Endothelial cell of umbilical vein (primary cell): ENCODE measurements at regions not wholly inside any gene's neighbourhood (a gene's known extent, or its start where the extent isn't known, plus 50 kb on each side); places are given as distances from the start of the nearest gene placed in this dataset.

Experiments
- BruUV-seq: library from RNA; stranded (reverse); fragments of 400-500 nt; replicated peaks from 2 replicates; lab custom pipeline; 2021; lab: Mats Ljungman, UMichigan
- CTCF ChIA-PET: fragments of 300-600, 350-600 bp; sonication (Branson Sonifier 250); formaldehyde crosslinking; loops from one replicate; lab custom pipeline; 2021; ENCODE audit warnings: antibody characterized with exemption, inconsistent platforms; lab: Charles Lee
- POLR2A ChIA-PET: fragments of 300-600, 350-600 bp; sonication (Branson Sonifier 250); formaldehyde crosslinking; loops from one replicate; lab custom pipeline; 2021; ENCODE audit warnings: antibody characterized with exemption, inconsistent platforms; lab: Charles Lee
- DNase-seq: peaks from one replicate; pipeline ENCODE4 v3.0.0-alpha.2; 2011; ENCODE audit warnings: low read depth, low spot score
- FAIRE-seq: peaks from 2 replicates; lab custom pipeline; 2011; peaks lifted over from hg19 to GRCh38; lab: Jason Lieb, UNC
- H2AFZ ChIP-seq: 2 replicates; pipeline ENCODE4 v1.6.0; 2012; ENCODE audit warnings: low read depth, low read length, control low read depth, inconsistent platforms
- H3K27ac ChIP-seq: 2 replicates; pipeline ENCODE4 v1.5.1; 2011; ENCODE audit warnings: low read depth, mild to moderate bottlenecking, control low read depth, low read length, moderate library complexity; ENCODE audit not compliant: insufficient read depth
- H3K27me3 ChIP-seq, 2 experiments: 2 replicates each; pipeline versions ENCODE4 v1.6.0 to v1.6.1; 2011; ENCODE audit warnings: low read length in 2 of 2, mixed read lengths in 1 of 2; ENCODE audit not compliant: control insufficient read depth in 2 of 2, insufficient read depth in 2 of 2
- H3K36me3 ChIP-seq, 2 experiments: 2 replicates in 1 of 2; 3 replicates in 1 of 2; pipeline ENCODE4 v1.5.1; 2011; ENCODE audit warnings: low read length in 2 of 2, mild to moderate bottlenecking in 1 of 2, moderate library complexity in 1 of 2; ENCODE audit not compliant: control insufficient read depth in 2 of 2, insufficient read depth in 2 of 2; ENCODE audit errors: extremely low read depth in 1 of 2
- H3K4me1 ChIP-seq: 3 replicates; pipeline ENCODE4 v1.5.1; 2011; ENCODE audit warnings: mild to moderate bottlenecking, low read length; ENCODE audit not compliant: control insufficient read depth, insufficient read depth; ENCODE audit errors: extremely low read depth
- H3K4me2 ChIP-seq: 2 replicates; pipeline ENCODE4 v1.6.1; 2011; ENCODE audit warnings: low read length, control low read depth, mixed read lengths; ENCODE audit not compliant: insufficient read depth
- H3K4me3 ChIP-seq, 3 experiments: fragments of 200-600 bp in 1 of 3; sonication (generic), shearing (Covaris generic) in 1 of 3; replicated peaks in 1 of 3; 2 replicates each; pipeline ENCODE4 v1.5.1; 2011 to 2016; ENCODE audit warnings: control low read depth in 3 of 3, low read length in 3 of 3, mild to moderate bottlenecking in 2 of 3, inconsistent platforms in 1 of 3, low read depth in 1 of 3, moderate library complexity in 1 of 3; ENCODE audit not compliant: insufficient read depth in 1 of 3
- H3K79me2 ChIP-seq: 2 replicates; pipeline ENCODE4 v1.6.0; 2012; ENCODE audit warnings: low read length, inconsistent platforms; ENCODE audit not compliant: control insufficient read depth, insufficient read depth
- H3K9ac ChIP-seq: replicated peaks from 2 replicates; pipeline ENCODE3; 2011; ENCODE audit warnings: low read length, control low read depth; ENCODE audit not compliant: insufficient read depth; ENCODE audit errors: extremely low read depth
- H3K9me1 ChIP-seq: replicated peaks from 3 replicates; pipeline ENCODE4 v1.6.0; 2011; ENCODE audit warnings: mild to moderate bottlenecking, low read length; ENCODE audit not compliant: control insufficient read depth, insufficient read depth; ENCODE audit errors: extremely low read depth
- H3K9me3 ChIP-seq: replicated peaks from 2 replicates; pipeline ENCODE4 v1.5.1; 2012; ENCODE audit warnings: low read length, inconsistent platforms; ENCODE audit not compliant: control insufficient read depth, insufficient read depth
- H4K20me1 ChIP-seq: replicated peaks from 2 replicates; pipeline ENCODE3; 2011; ENCODE audit warnings: mild to moderate bottlenecking, low read length; ENCODE audit not compliant: control insufficient read depth, insufficient read depth; ENCODE audit errors: extremely low read depth
- CTCF ChIP-seq, 2 donors: IDR thresholded peaks; 1 replicate in 1 of 2; 2 replicates in 1 of 2; pipeline ENCODE4 v1.5.1; 2011; ENCODE audit warnings: low read length in 2 of 2, mild to moderate bottlenecking in 2 of 2, moderate library complexity in 2 of 2, control low read depth in 1 of 2, inconsistent platforms in 1 of 2, low read depth in 1 of 2; ENCODE audit not compliant: insufficient read depth in 1 of 2; ENCODE audit errors: extremely low read depth in 1 of 2
- EZH2 ChIP-seq: IDR thresholded peaks from 2 replicates; pipeline ENCODE4 v1.6.1; 2012; ENCODE audit warnings: borderline replicate concordance, low read depth, mild to moderate bottlenecking, moderate library complexity, low read length, inconsistent platforms; ENCODE audit not compliant: severe bottlenecking
- FOS ChIP-seq: IDR thresholded peaks from 2 replicates; pipeline ENCODE4 v1.6.1; 2011; ENCODE audit warnings: mild to moderate bottlenecking, low read length, moderate library complexity, borderline replicate concordance; ENCODE audit not compliant: insufficient read depth
- GATA2 ChIP-seq: IDR thresholded peaks from 2 replicates; pipeline ENCODE4 v1.7.0; 2011; ENCODE audit warnings: low read depth, mild to moderate bottlenecking, moderate library complexity, mixed read lengths, low read length; ENCODE audit not compliant: insufficient read length, insufficient read depth
- JUN ChIP-seq: IDR thresholded peaks from 2 replicates; pipeline ENCODE4 v1.6.1; 2011; ENCODE audit warnings: borderline replicate concordance, low read depth; ENCODE audit not compliant: insufficient read length, insufficient read depth
- MAX ChIP-seq: IDR thresholded peaks from 2 replicates; pipeline ENCODE4 v1.6.1; 2011; ENCODE audit not compliant: insufficient read depth, insufficient read length
- MYC ChIP-seq: IDR thresholded peaks from one replicate; pipeline ENCODE4 v1.6.1; 2011; ENCODE audit warnings: mild to moderate bottlenecking, low read depth, low read length
- POLR2A ChIP-seq: IDR thresholded peaks from 2 replicates; pipeline ENCODE4 v1.6.1; 2012; ENCODE audit warnings: low read depth, mild to moderate bottlenecking, control low read depth, low read length
- POLR2AphosphoS5 ChIP-seq: IDR thresholded peaks from 2 replicates; pipeline ENCODE4 v1.6.1; 2012; ENCODE audit warnings: low read depth, mild to moderate bottlenecking, control low read depth, low read length, moderate library complexity; ENCODE audit not compliant: insufficient read depth
- dilution Hi-C: fragments of 300-500 bp; cut with MboI; formaldehyde crosslinking; loops from one replicate; pipeline ENCODE4 v1.15.0; 2019; ENCODE audit warnings: low sequenced_read_pairs; ENCODE audit not compliant: extremely low pct_ligation_motif_present
- intact Hi-C: fragments of 100-400 bp; cut with micrococcal nuclease; formaldehyde crosslinking; loops from one replicate; pipeline ENCODE4 v1.10.0; 2022

DNA sequence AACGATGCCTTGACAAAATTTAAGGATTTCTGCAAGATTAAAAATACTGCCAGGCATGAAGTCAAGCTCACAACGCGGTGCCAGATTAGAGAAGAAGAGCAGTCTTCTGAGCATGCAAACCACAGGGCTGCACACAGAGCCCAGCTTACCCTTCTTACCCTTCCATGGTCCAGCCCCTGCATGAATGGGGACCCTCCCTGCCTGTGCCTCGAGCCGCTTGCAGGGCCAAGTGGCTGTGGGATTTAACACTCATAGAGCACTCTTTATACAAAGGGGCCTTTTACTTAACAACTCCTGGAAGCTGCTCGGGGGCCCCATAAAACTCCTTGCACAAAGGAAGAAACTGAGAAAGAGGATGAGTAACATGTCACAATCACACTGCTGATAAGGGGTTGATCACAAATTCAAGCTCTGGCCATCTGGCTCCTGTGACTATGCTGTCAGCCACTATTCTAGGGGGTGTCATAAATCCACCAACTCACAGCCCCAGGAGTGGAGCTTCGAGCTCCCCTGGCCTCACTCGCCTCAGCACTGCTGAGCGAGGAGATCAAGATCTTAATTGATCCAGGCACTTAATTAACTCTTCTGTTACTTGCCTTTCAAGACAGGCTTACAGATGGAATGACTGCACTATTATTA is 514.8 kb downstream of the TNS3 start:
- ChIA-PET CTCF (no interaction called here), POLR2A (no interaction called here)
- FAIRE-seq (no peak), DNase-seq (no peak)
- Histone ChIP-seq H3K4me3 (no peak overlapping the region), H3K4me1 (no peaks in the 10 kb centered on the region), H3K27ac (no peak overlapping the region), H2AFZ (no peak overlapping the region), H3K27me3 (peaks cover 6 to 8% of the 10 kb centered on the region in 2 experiments), H3K9me3 (no peaks in the 10 kb centered on the region), H3K9me1 (no peaks in the 10 kb centered on the region), H3K9ac (no peak overlapping the region), H3K79me2 (no peaks in the 10 kb centered on the region), H3K4me2 (no peak overlapping the region), H4K20me1 (no peaks in the 10 kb centered on the region), H3K36me3 (no peaks in the 10 kb centered on the region)
- intact Hi-C loops (no loop called here), dilution Hi-C loops (no loop called here)
- TF ChIP-seq EZH2 (no peak), GATA2 (no peak), MAX (no peak), POLR2A (no peak), MYC (no peak), CTCF (IDR thresholded peaks at IDR 0.05; ENCODE audit: extremely low read depth in 1 of 2, insufficient read depth in 1 of 2, low read depth in 1 of 2, low read length in 2 of 2) (no peak), JUN (no peak), FOS (no peak), POLR2AphosphoS5 (no peak)
- no TSS peak for BruUV-seq
